ENCODE measurements at regions not wholly inside any gene's neighbourhood (a gene's known extent, or its start where the extent isn't known, plus 50 kb on each side); places are given as distances from the start of the nearest gene placed in this dataset.

- TF ChIP-seq ERG (CRISPR knock-in tag; IDR thresholded peaks at IDR 0.05): no peak
- TF ChIP-seq NFATC4 (CRISPR knock-in tag; IDR thresholded peaks at IDR 0.05): no peak
- TF ChIP-seq NR2C2 (CRISPR knock-in tag; IDR thresholded peaks at IDR 0.05): no peak
- TF ChIP-seq GABPB1 (CRISPR knock-in tag; IDR thresholded peaks at IDR 0.05): no peak
- no peak for TF ChIP-seq GTF2I (CRISPR knock-in tag; conservative IDR thresholded peaks at IDR 0.05)
Measured at GRCh38 chr2:150729495-150729955, 242.1 kb upstream of the RND3 start (continued).

- peaks cover 6% of the 10 kb centered on the region for H3K4me1 Mint-ChIP-seq
- TF ChIP-seq NR3C1 (CRISPR knock-in tag; conservative IDR thresholded peaks at IDR 0.05; ENCODE audit: low read depth) (no peak), HMGXB4 (CRISPR knock-in tag; IDR thresholded peaks at IDR 0.05) (no peak), MAX (CRISPR knock-in tag; IDR thresholded peaks at IDR 0.05) (no peak), EMX1 (CRISPR knock-in tag; IDR thresholded peaks at IDR 0.05) (no peak)
- DNase-seq (ENCODE audit: low spot score) (no peak), ATAC-seq (no peak)
- ChIA-PET POLR2A (no interaction called here), CTCF (no interaction called here)
- H3K27ac Mint-ChIP-seq: no peak overlapping the region
- H3K36me3 Mint-ChIP-seq: peaks cover 15% of the 10 kb centered on the region
- H3K27me3 Mint-ChIP-seq (ENCODE audit: low read depth): no peaks in the 10 kb centered on the region
- H3K9me3 Mint-ChIP-seq: peaks cover 20% of the 10 kb centered on the region
- no peak overlapping the region for H3K4me3 Mint-ChIP-seq
Measured at GRCh38 chr2:150718280-150718679, 230.8 kb upstream of the RND3 start.

- ChIA-PET CTCF (no interaction called here), POLR2A (no interaction called here)
- Mint-ChIP-seq H3K27me3 (ENCODE audit: low read depth) (no peaks in the 10 kb centered on the region), H3K4me3 (no peak overlapping the region), H3K4me1 (peaks cover 14% of the 10 kb centered on the region), H3K9me3 (peaks cover 6% of the 10 kb centered on the region; the same call in 1 of the 2 replicates), H3K27ac (no peak overlapping the region), H3K36me3 (no peaks in the 10 kb centered on the region)
- DNase-seq (ENCODE audit: low spot score) (no peak), ATAC-seq (no peak)
- TF ChIP-seq MXD4 (CRISPR knock-in tag; IDR thresholded peaks at IDR 0.05; ENCODE audit: borderline replicate concordance) (no peak), EMX1 (CRISPR knock-in tag; IDR thresholded peaks at IDR 0.05) (no peak), ZNF423 (CRISPR knock-in tag; IDR thresholded peaks at IDR 0.05) (no peak), MLX (CRISPR knock-in tag; IDR thresholded peaks at IDR 0.05) (no peak), ZNF425 (CRISPR knock-in tag; conservative IDR thresholded peaks at IDR 0.05) (no peak), JAZF1 (CRISPR knock-in tag; IDR thresholded peaks at IDR 0.05) (no peak), TEAD1 (CRISPR knock-in tag; IDR thresholded peaks at IDR 0.05) (no peak), ATF1 (CRISPR knock-in tag; IDR thresholded peaks at IDR 0.05) (no peak), CBFB (CRISPR knock-in tag; IDR thresholded peaks at IDR 0.05; ENCODE audit: low read depth) (no peak), ZMAT4 (CRISPR knock-in tag; IDR thresholded peaks at IDR 0.05) (no peak), NFE2L1 (CRISPR knock-in tag; IDR thresholded peaks at IDR 0.05) (no peak), ZSCAN18 (CRISPR knock-in tag; IDR thresholded peaks at IDR 0.05) (no peak)
Measured at GRCh38 chr2:150716186-150716585, 228.7 kb upstream of the RND3 start.

Measured in WTC11 (cell line).